CD8-positive, alpha-beta memory T cell (primary cell): ENCODE measurements at regions not wholly inside any gene's neighbourhood (a gene's known extent, or its start where the extent isn't known, plus 50 kb on each side); places are given as distances from the start of the nearest gene placed in this dataset.
"Not testable (repeated sequence)": the region's sequence is repeated elsewhere in the genome, so short reads cannot be mapped to it uniquely, and the experiment has no call there.

Experiments
- CTCF ChIA-PET: fragments of 350-600 bp; sonication (Branson Sonifier 250); formaldehyde crosslinking; loops from one replicate; lab custom pipeline; 2021; ENCODE audit warnings: antibody characterized with exemption; lab: Charles Lee
- POLR2A ChIA-PET: fragments of 350-600 bp; sonication (Branson Sonifier 250); formaldehyde crosslinking; loops from one replicate; lab custom pipeline; 2021; ENCODE audit warnings: antibody characterized with exemption; lab: Charles Lee
- DNase-seq, 5 donors: peaks; one replicate each; pipeline versions ENCODE4 v3.0.0 to v3.0.0-alpha.2; 2020 to 2022; ENCODE audit warnings: mixed read lengths in 1 of 5
- H3K27ac ChIP-seq: one replicate; pipeline ENCODE4 v1.7.0; 2013; ENCODE audit warnings: low read depth, mild to moderate bottlenecking, low read length, moderate library complexity
- H3K27me3 ChIP-seq: 2 replicates; pipeline ENCODE4 v1.7.0; 2013; ENCODE audit warnings: low read length, mild to moderate bottlenecking; ENCODE audit not compliant: insufficient read depth, poor library complexity, severe bottlenecking
- H3K36me3 ChIP-seq: 2 replicates; pipeline ENCODE4 v1.7.0; 2013; ENCODE audit warnings: mild to moderate bottlenecking, low read length, moderate library complexity; ENCODE audit not compliant: insufficient read depth
- H3K4me1 ChIP-seq: 2 replicates; pipeline ENCODE4 v1.7.0; 2013; ENCODE audit warnings: mild to moderate bottlenecking, low read length, moderate library complexity; ENCODE audit not compliant: insufficient read depth
- H3K4me3 ChIP-seq: 2 replicates; pipeline ENCODE4 v1.7.0; 2013; ENCODE audit warnings: mild to moderate bottlenecking, low read length
- H3K9me3 ChIP-seq: 2 replicates; pipeline ENCODE4 v1.7.0; 2013; ENCODE audit warnings: mild to moderate bottlenecking, low read length
- H3K27ac Mint-ChIP-seq, 8 donors: one replicate each; pipeline ENCODE4 v1.8.0; 2020 to 2021; ENCODE audit warnings: mixed read lengths in 8 of 8, mild to moderate bottlenecking in 6 of 8, inconsistent platforms in 3 of 8, moderate library complexity in 3 of 8
- H3K27me3 Mint-ChIP-seq, 2 donors: one replicate each; pipeline ENCODE4 v1.8.0; 2020 to 2021; ENCODE audit warnings: mixed read lengths in 2 of 2, mild to moderate bottlenecking in 1 of 2, moderate library complexity in 1 of 2
- H3K36me3 Mint-ChIP-seq, 3 donors: one replicate each; pipeline ENCODE4 v1.8.0; 2020 to 2021; ENCODE audit warnings: mixed read lengths in 3 of 3, inconsistent platforms in 1 of 3, mild to moderate bottlenecking in 1 of 3
- H3K4me1 Mint-ChIP-seq, 3 donors: one replicate each; pipeline ENCODE4 v1.8.0; 2020 to 2021; ENCODE audit warnings: mixed read lengths in 3 of 3, inconsistent platforms in 1 of 3, mild to moderate bottlenecking in 1 of 3
- H3K4me3 Mint-ChIP-seq, 7 donors: one replicate each; pipeline ENCODE4 v1.8.0; 2020 to 2021; ENCODE audit warnings: mixed read lengths in 7 of 7, mild to moderate bottlenecking in 6 of 7, moderate library complexity in 4 of 7, inconsistent platforms in 2 of 7
- H3K9me3 Mint-ChIP-seq, 5 donors: one replicate each; pipeline ENCODE4 v1.8.0; 2020 to 2022; ENCODE audit warnings: mixed read lengths in 5 of 5, mild to moderate bottlenecking in 3 of 5, moderate library complexity in 2 of 5, inconsistent platforms in 1 of 5

- Mint-ChIP-seq H3K27me3 (no peaks in the 10 kb centered on the region), H3K4me3 (peak overlapping the region in 1 of 7 donors; percentile 5), H3K36me3 (peaks cover 0 to 2% (median 0%) of the 10 kb centered on the region in 3 donors), H3K9me3 (peaks cover 3 to 36% (median 10%) of the 10 kb centered on the region in 5 donors), H3K4me1 (no peaks in the 10 kb centered on the region), H3K27ac (no peak overlapping the region)
- H3K36me3 ChIP-seq = no peaks in the 10 kb centered on the region
- CTCF ChIA-PET = no interaction called here
- no peak overlapping the region for H3K4me3 ChIP-seq
- no peak for DNase-seq
- no peaks in the 10 kb centered on the region for H3K9me3 ChIP-seq
- H3K27me3 ChIP-seq = no peaks in the 10 kb centered on the region
- POLR2A ChIA-PET = no interaction called here
- H3K27ac ChIP-seq = no peak overlapping the region
- no peaks in the 10 kb centered on the region for H3K4me1 ChIP-seq
These were observed 1014.3 kb upstream of the NOVA1 start for GRCh38 chr14:27612121-27612520.

- CTCF ChIA-PET = no interaction called here
- Mint-ChIP-seq H3K36me3 (no peaks in the 10 kb centered on the region), H3K27me3 (no peaks in the 10 kb centered on the region), H3K4me3 (no peak overlapping the region), H3K9me3 (peaks cover 0 to 36% (median 10%) of the 10 kb centered on the region in 5 donors), H3K4me1 (no peaks in the 10 kb centered on the region), H3K27ac (no peak overlapping the region)
- H3K4me1 ChIP-seq = no peaks in the 10 kb centered on the region
- H3K36me3 ChIP-seq = no peaks in the 10 kb centered on the region
- no peak for DNase-seq
- no peak overlapping the region for H3K4me3 ChIP-seq
- H3K27me3 ChIP-seq = no peaks in the 10 kb centered on the region
- H3K27ac ChIP-seq = no peak overlapping the region
- no peaks in the 10 kb centered on the region for H3K9me3 ChIP-seq
- POLR2A ChIA-PET = no interaction called here
These were observed 1015.3 kb upstream of the NOVA1 start for GRCh38 chr14:27613102-27613501.

GRCh38 chr14:27623782-27624181, 1025.9 kb upstream of the NOVA1 start:
- no peaks in the 10 kb centered on the region for H3K4me1 ChIP-seq
- H3K9me3 Mint-ChIP-seq = peaks cover 12 to 41% (median 24%) of the 10 kb centered on the region in 5 donors
- H3K27me3 ChIP-seq = no peaks in the 10 kb centered on the region
- H3K4me3 ChIP-seq = no peak overlapping the region
- H3K27ac ChIP-seq = no peak overlapping the region
- H3K36me3 Mint-ChIP-seq = no peaks in the 10 kb centered on the region
- H3K4me1 Mint-ChIP-seq = no peaks in the 10 kb centered on the region
- H3K27ac Mint-ChIP-seq = no peak overlapping the region
- no peak overlapping the region for H3K4me3 Mint-ChIP-seq
- H3K36me3 ChIP-seq = no peaks in the 10 kb centered on the region
- no peak for DNase-seq
- no peaks in the 10 kb centered on the region for H3K9me3 ChIP-seq
- ChIA-PET CTCF (no interaction called here), POLR2A (no interaction called here)
- H3K27me3 Mint-ChIP-seq = no peaks in the 10 kb centered on the region

- Histone ChIP-seq H3K27ac (no peak overlapping the region), H3K4me1 (no peaks in the 10 kb centered on the region), H3K9me3 (peaks cover 3% of the 10 kb centered on the region), H3K36me3 (no peaks in the 10 kb centered on the region), H3K27me3 (no peaks in the 10 kb centered on the region), H3K4me3 (no peak overlapping the region)
- no peaks in the 10 kb centered on the region for H3K27me3 Mint-ChIP-seq
- no peak for DNase-seq
- no peak overlapping the region for H3K27ac Mint-ChIP-seq
- ChIA-PET CTCF (no interaction called here), POLR2A (no interaction called here)
- H3K9me3 Mint-ChIP-seq = peaks cover 4 to 45% (median 12%) of the 10 kb centered on the region in 5 donors
- H3K4me1 Mint-ChIP-seq = no peaks in the 10 kb centered on the region
- H3K4me3 Mint-ChIP-seq = no peak overlapping the region
- H3K36me3 Mint-ChIP-seq = no peaks in the 10 kb centered on the region
These were observed 1036.5 kb upstream of the NOVA1 start for GRCh38 chr14:27634056-27634970.

GRCh38 chr14:27640688-27641087, 1042.9 kb upstream of the NOVA1 start:
- H3K4me3 ChIP-seq, H3K9me3 ChIP-seq, H3K4me1 ChIP-seq, H3K4me3 Mint-ChIP-seq, H3K36me3 ChIP-seq, H3K27me3 Mint-ChIP-seq, H3K36me3 Mint-ChIP-seq, CTCF ChIA-PET, DNase-seq, H3K27ac Mint-ChIP-seq, H3K4me1 Mint-ChIP-seq, H3K27me3 ChIP-seq, H3K27ac ChIP-seq, POLR2A ChIA-PET: not testable (repeated sequence)
- H3K9me3 Mint-ChIP-seq = peaks cover 4 to 30% (median 10%) of the 10 kb centered on the region in 5 donors

GRCh38 chr14:27642251-27642866, 1044.5 kb upstream of the NOVA1 start:
- no peak overlapping the region for H3K4me3 Mint-ChIP-seq
- DNase-seq = no peak
- no peaks in the 10 kb centered on the region for H3K36me3 ChIP-seq
- ChIA-PET POLR2A (no interaction called here), CTCF (no interaction called here)
- H3K4me1 ChIP-seq = no peaks in the 10 kb centered on the region
- no peaks in the 10 kb centered on the region for H3K27me3 Mint-ChIP-seq
- no peaks in the 10 kb centered on the region for H3K9me3 ChIP-seq
- no peaks in the 10 kb centered on the region for H3K36me3 Mint-ChIP-seq
- peaks cover 3 to 26% (median 10%) of the 10 kb centered on the region in 5 donors for H3K9me3 Mint-ChIP-seq
- no peak overlapping the region for H3K27ac Mint-ChIP-seq
- H3K27ac ChIP-seq = no peak overlapping the region
- H3K4me1 Mint-ChIP-seq = no peaks in the 10 kb centered on the region
- H3K27me3 ChIP-seq = no peaks in the 10 kb centered on the region
- no peak overlapping the region for H3K4me3 ChIP-seq

- ChIA-PET POLR2A (no interaction called here), CTCF (no interaction called here)
- Histone ChIP-seq H3K4me3 (no peak overlapping the region), H3K27ac (no peak overlapping the region), H3K27me3 (no peaks in the 10 kb centered on the region), H3K36me3 (no peaks in the 10 kb centered on the region), H3K9me3 (no peaks in the 10 kb centered on the region), H3K4me1 (no peaks in the 10 kb centered on the region)
- H3K9me3 Mint-ChIP-seq = peaks cover 19 to 49% (median 29%) of the 10 kb centered on the region in 5 donors
- H3K4me1 Mint-ChIP-seq = no peaks in the 10 kb centered on the region
- no peak for DNase-seq
- no peak overlapping the region for H3K27ac Mint-ChIP-seq
- no peaks in the 10 kb centered on the region for H3K36me3 Mint-ChIP-seq
- H3K4me3 Mint-ChIP-seq = no peak overlapping the region
- H3K27me3 Mint-ChIP-seq = no peaks in the 10 kb centered on the region
These were observed 1062.8 kb upstream of the NOVA1 start for GRCh38 chr14:27660683-27661082.

- Mint-ChIP-seq H3K27me3 (peaks cover 0 to 1% of the 10 kb centered on the region in 2 donors), H3K36me3 (no peaks in the 10 kb centered on the region), H3K4me1 (no peaks in the 10 kb centered on the region), H3K27ac (no peak overlapping the region), H3K9me3 (peaks cover 12 to 48% (median 18%) of the 10 kb centered on the region in 5 donors), H3K4me3 (no peak overlapping the region)
- Histone ChIP-seq H3K27ac (no peak overlapping the region), H3K4me1 (no peaks in the 10 kb centered on the region), H3K9me3 (no peaks in the 10 kb centered on the region), H3K27me3 (no peaks in the 10 kb centered on the region), H3K4me3 (no peak overlapping the region), H3K36me3 (no peaks in the 10 kb centered on the region)
- no peak for DNase-seq
- ChIA-PET POLR2A (no interaction called here), CTCF (no interaction called here)
These were observed 1070.7 kb upstream of the NOVA1 start for GRCh38 chr14:27668531-27668930.
